ENCODE measurements at regions not wholly inside any gene's neighbourhood (a gene's known extent, or its start where the extent isn't known, plus 50 kb on each side); places are given as distances from the start of the nearest gene placed in this dataset.

DNA sequence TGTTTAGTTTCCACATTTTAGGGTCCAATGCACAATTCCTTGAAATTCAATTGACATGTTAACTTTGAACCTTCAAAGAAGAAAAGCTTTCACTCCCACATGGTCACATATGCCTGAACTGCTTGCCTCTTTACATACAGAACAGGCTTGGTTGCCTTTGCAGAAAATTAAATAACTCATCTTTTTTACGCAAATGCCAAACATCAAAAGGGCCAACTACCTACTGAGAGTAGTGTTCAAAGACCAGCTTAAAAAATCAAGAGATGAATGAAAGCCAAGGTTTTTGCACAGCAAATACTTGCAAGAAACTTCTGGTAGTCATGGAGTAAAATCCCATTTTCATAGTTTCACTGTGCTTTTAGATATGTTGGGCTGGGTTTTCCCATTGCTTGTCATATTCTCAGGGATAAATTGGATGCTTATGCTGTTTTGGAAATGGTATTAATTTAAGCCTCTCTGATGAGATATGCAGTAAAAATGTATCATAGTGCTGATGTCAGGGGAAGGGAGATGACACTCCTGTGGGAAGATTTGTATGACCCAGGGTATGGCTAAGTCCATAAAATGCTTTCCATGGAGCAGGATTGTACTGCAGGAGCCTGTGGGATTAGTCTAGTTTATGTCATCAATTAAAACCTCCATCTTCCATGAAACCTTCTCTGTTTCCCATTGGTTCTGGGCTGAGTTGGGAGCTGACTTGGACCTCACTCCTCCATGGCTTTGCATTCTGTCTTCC is 60.6 kb upstream of the DARS1 start:
- no peak for DNase-seq
- Mint-ChIP-seq H3K36me3 (ENCODE audit: low read depth) (no peaks in the 10 kb centered on the region), H3K4me3 (no peak overlapping the region), H3K4me1 (peaks cover 30% of the 10 kb centered on the region), H3K9me3 (no peaks in the 10 kb centered on the region), H3K27ac (no peak overlapping the region), H3K27me3 (no peaks in the 10 kb centered on the region)
- intact Hi-C loops (cut with micrococcal nuclease): no loop called here
- ChIA-PET POLR2A (no interaction called here), CTCF (no interaction called here)
- no peak for TF ChIP-seq CTCF (IDR thresholded peaks at IDR 0.05)
- ATAC-seq (ENCODE audit: low read depth): no peak

- no peaks in the 10 kb centered on the region for H3K36me3 Mint-ChIP-seq (ENCODE audit: low read depth)
- H3K9me3 Mint-ChIP-seq: no peaks in the 10 kb centered on the region
- no peak for ATAC-seq (ENCODE audit: low read depth)
- H3K27me3 Mint-ChIP-seq: no peaks in the 10 kb centered on the region
- peaks cover 23% of the 10 kb centered on the region for H3K4me1 Mint-ChIP-seq
- TF ChIP-seq CTCF (IDR thresholded peaks at IDR 0.05): no peak
- ChIA-PET POLR2A (no interaction called here), CTCF (no interaction called here)
- no peak for DNase-seq
- H3K27ac Mint-ChIP-seq: no peak overlapping the region
- no peak overlapping the region for H3K4me3 Mint-ChIP-seq
- intact Hi-C loops (cut with micrococcal nuclease): no loop called here
These were observed 59.9 kb upstream of the DARS1 start for GRCh38 chr2:136045344-136045743.
